ENCODE measurements at regions not wholly inside any gene's neighbourhood (a gene's known extent, or its start where the extent isn't known, plus 50 kb on each side); places are given as distances from the start of the nearest gene placed in this dataset.

GRCh38 chr3:182524711-182525401, 268.4 kb upstream of the ATP11B start:
- no peak for DNase-seq

GRCh38 chr3:182525766-182526374, 267.4 kb upstream of the ATP11B start:
- DNase-seq: no peak

GRCh38 chr3:182527745-182528144, 265.6 kb upstream of the ATP11B start:
- DNase-seq: no peak

- no peak for DNase-seq
Observed at GRCh38 chr3:182530316-182530715, 263.0 kb upstream of the ATP11B start.

GRCh38 chr3:182533394-182533793, 259.9 kb upstream of the ATP11B start:
- DNase-seq: no peak

- no peak for DNase-seq
Observed at GRCh38 chr3:182544542-182544941, 248.8 kb upstream of the ATP11B start.

- no peak for DNase-seq
Observed at GRCh38 chr3:182562274-182562673, 231.0 kb upstream of the ATP11B start.

- DNase-seq: no peak
Observed at GRCh38 chr3:182565916-182566796, 227.1 kb upstream of the ATP11B start.

GRCh38 chr3:182567700-182568099, 225.6 kb upstream of the ATP11B start:
- no peak for DNase-seq

GRCh38 chr3:182568261-182568660, 225.0 kb upstream of the ATP11B start:
- no peak for DNase-seq

- no peak for DNase-seq
Observed at GRCh38 chr3:182568876-182569275, 224.4 kb upstream of the ATP11B start.

- DNase-seq: no peak
Observed at GRCh38 chr3:182570946-182571594, 222.2 kb upstream of the ATP11B start.

GRCh38 chr3:182575941-182576340, 217.4 kb upstream of the ATP11B start:
- DNase-seq: no peak

GRCh38 chr3:182583545-182583944, 209.8 kb upstream of the ATP11B start:
- DNase-seq: no peak

GRCh38 chr3:182585532-182586150, 207.7 kb upstream of the ATP11B start:
- DNase-seq: no peak

GRCh38 chr3:182592747-182593146, 200.6 kb upstream of the ATP11B start:
- no peak for DNase-seq

- peak; percentile 99 for DNase-seq
Observed at GRCh38 chr3:182596676-182597410, 196.5 kb upstream of the ATP11B start.

- DNase-seq: no peak
Observed at GRCh38 chr3:182597621-182598041, 195.7 kb upstream of the ATP11B start.

GRCh38 chr3:182601597-182601996, 191.7 kb upstream of the ATP11B start:
- no peak for DNase-seq

GRCh38 chr3:182603501-182603900, 189.8 kb upstream of the ATP11B start:
- DNase-seq: no peak

GRCh38 chr3:182605882-182606611, 187.3 kb upstream of the ATP11B start:
- no peak for DNase-seq

Data from NCI-H1436 treated with DMSO at 0.1 percent for 48 hours (cell line).